LHCN-M2 (cell line): ENCODE measurements at regions not wholly inside any gene's neighbourhood (a gene's known extent, or its start where the extent isn't known, plus 50 kb on each side); places are given as distances from the start of the nearest gene placed in this dataset.
"Not testable (repeated sequence)": the region's sequence is repeated elsewhere in the genome, so short reads cannot be mapped to it uniquely, and the experiment has no call there.

Experiments used
- DNase-seq: peaks from one replicate; pipeline ENCODE4 v3.0.0-alpha.2; 2012; ENCODE audit warnings: low read depth

GRCh38 chr4:111267786-111268185 lies 644.9 kb upstream of the PITX2 start:
- no peak for DNase-seq

- DNase-seq, result peak; percentile 73
These were observed 646.0 kb upstream of the PITX2 start for GRCh38 chr4:111268769-111269414.

DNA sequence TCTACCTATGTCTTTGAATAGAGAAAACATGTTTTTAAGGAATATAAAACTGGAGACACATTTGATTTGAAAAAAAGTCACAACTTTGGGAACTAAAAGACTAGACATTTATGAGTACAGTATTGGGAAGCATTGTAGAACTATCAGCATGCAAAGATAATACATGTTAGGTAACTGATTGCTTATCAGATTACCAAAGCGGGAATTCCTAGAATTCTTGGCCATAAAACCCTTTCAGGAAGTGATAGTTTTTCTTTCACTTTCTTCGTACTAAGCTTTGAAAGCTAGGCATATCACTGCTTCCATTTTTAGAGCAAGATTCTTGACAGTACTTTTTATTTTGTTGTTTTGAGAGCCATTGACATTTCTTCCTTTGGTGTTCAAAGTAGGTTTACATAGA lies 646.6 kb upstream of the PITX2 start:
- DNase-seq, result no peak

GRCh38 chr4:111274060-111274459 lies 651.2 kb upstream of the PITX2 start:
- no peak for DNase-seq

GRCh38 chr4:111274486-111274885 lies 651.6 kb upstream of the PITX2 start:
- DNase-seq, result peak; percentile 16

GRCh38 chr4:111281219-111281618 lies 658.3 kb upstream of the PITX2 start:
- DNase-seq, result no peak

DNA sequence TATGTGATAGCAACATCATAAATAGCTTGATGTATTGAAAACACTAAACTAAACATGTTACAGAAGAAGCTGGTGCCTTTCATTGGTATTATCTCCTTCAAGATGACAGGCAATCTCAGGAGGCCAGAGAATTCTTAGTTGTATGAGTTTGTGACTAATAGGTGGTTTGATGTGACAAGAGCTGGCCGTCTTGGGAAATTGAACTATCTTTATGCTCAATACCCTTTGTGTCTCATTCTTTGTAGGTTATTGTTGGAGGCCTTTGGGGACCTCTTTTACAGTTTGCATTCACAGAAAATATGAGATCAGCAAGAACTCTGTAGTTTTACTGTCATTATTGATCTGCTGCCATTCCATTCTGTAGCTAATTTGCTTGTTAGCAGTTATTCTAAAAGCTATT lies 659.2 kb upstream of the PITX2 start:
- no peak for DNase-seq

DNA sequence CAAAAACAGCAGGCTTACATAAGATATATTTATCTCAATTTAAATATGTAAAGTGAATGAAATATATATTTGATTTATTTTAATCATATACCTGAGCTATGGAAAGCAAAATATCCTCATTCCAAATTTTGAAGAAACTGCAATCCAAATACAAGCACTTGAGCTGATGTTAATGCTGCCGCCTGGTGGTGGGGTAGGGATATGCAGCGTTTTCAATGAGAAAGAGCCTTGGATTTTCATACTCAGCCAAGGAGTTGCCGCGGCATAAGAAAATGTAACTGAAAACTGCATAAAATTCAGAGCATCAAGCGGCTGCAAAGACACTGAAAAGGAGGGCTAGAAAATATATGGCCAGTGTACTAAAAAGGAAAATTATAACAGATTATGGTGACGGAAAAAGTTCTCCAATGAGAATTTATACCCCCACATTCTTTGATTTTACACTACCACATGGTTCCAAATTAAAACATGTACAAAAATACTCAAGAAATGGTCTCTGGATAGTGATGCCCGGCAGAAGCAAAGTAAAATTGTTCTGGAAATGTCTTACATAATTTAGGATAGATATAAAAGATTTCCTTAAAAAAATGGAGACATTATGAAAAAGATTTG lies 660.3 kb upstream of the PITX2 start:
- DNase-seq, result peak; percentile 65

DNA sequence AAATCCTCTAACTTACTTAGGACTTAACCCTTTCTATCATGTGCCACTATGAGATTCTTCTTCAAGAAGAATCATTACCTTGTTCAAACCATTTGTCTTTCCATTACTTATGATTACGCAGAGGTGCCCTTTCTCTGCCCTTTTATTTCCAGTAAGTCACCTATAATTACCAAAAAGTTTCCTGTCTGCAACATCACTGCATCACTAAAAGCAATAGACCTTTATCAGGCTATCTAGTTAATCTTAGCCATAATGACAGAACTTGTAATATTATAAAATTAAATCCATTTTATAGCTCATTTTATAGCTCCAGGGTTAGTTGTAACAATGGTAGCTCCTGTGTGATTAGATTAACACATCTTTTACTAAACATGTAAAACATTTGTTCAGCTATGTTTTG lies 673.6 kb upstream of the PITX2 start:
- DNase-seq, result no peak

- DNase-seq, result no peak
These were observed 680.9 kb upstream of the PITX2 start for GRCh38 chr4:111303806-111304205.

DNA sequence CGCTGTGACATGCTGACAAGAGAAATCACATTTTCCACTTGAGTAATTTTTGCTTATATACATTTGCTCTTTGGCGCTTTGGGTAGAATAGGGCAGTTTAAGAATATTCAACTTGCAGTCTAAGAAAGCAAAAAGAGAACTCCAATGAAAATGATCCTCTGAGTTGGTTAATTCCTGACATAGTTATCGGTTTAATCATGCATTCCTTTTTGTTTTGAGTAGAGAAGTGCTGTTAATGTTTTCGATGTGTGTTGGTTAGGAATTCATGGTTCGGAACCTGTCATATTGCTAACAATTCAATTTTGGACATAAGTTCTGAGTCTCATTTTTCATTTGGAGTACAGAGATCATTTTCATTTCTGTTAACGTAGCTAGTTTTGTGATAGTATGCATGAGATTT lies 700.6 kb upstream of the PITX2 start:
- peak; percentile 90 for DNase-seq

- DNase-seq, result peak; percentile 47
These were observed 701.0 kb upstream of the PITX2 start for GRCh38 chr4:111323916-111324315.

DNA sequence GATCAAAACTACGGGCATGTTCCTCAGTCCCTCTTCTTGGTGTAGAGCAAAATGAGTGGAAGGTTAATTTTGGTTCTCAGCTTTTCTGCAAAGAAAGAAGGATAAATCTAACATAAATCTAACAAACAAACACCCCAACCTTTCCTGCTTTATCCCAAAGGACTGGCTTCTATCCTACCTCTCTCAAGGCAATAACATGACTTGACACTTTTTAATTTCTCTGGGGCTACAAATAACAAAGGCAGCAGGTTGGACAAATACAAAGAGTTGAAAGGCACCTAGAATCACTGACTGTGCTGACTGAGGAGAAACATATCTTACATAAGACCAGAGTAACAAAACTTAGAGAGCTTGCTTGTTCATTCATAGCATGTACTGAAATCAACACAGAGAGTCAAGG lies 703.6 kb upstream of the PITX2 start:
- DNase-seq, result no peak

- DNase-seq, result no peak
These were observed 707.9 kb upstream of the PITX2 start for GRCh38 chr4:111330786-111331185.

DNA sequence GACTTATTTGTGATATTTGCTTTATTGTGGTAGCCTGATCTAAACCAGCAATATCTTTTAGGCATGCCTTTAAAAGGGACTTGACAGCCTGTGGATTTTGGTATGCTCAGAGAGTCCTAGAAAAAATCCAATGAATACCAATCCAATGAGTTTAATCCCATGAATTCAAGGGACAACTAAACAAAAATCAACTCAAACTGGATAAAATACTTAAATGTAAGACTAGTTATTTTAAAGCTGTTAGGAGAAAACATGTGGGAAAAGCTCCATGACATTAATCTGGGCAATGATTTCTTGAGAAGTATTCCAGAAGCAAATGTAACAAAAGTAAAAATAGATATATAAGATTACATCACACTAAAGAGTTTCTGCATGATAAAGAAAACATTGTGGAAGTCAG lies 711.5 kb upstream of the PITX2 start:
- DNase-seq, result no peak

DNA sequence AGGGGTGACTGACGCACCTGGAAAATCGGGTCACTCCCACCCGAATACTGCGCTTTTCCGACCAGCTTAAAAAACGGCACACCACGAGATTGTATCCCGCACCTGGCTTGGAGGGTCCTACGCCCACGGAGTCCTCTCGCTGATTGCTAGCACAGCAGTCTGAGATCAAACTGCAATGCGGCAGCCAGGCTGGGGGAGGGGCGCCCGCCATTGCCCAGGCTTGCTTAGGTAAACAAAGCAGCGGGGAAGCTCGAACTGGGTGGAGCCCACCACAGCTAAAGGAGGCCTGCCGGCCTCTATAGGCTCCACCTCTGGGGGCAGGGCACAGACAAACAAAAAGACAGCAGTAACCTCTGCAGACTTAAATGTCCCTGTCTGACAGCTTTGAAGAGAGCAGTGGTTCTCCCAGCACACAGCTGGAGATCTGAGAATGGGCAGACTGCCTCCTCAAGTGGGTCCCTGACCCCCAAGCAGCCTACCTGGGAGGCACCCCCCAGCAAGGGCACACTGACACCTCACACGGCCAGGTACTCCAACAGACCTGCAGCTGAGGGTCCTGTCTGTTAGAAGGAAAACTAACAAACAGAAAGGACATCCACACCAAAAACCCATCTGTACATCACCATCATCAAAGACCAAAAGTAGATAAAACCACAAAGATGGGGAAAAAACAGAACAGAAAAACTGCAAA lies 714.5 kb upstream of the PITX2 start:
- DNase-seq, result not testable (repeated sequence)

GRCh38 chr4:111359602-111360001 lies 736.7 kb upstream of the PITX2 start:
- no peak for DNase-seq

GRCh38 chr4:111360906-111361305 lies 738.0 kb upstream of the PITX2 start:
- peak; percentile 23 for DNase-seq

DNA sequence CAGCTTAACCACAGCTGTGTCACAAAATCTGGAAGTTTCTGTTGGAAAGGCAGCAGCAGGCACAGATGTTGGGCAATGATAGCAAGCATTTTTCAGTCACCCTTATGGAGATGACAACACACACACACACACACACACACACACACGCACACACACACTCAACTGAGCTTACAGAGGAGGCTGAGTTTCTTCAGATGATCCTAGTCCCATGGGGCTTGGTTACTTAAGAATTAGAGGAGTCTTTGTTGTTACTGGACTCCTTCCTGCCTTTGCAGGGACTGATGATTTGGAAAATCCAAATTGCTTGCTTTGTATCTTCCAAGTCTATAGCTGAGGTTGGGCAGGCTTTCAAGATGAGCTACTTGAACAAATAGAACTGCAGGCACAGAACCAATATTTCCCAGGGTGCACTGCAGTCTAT lies 740.1 kb upstream of the PITX2 start:
- DNase-seq, result peak; percentile 88

DNA sequence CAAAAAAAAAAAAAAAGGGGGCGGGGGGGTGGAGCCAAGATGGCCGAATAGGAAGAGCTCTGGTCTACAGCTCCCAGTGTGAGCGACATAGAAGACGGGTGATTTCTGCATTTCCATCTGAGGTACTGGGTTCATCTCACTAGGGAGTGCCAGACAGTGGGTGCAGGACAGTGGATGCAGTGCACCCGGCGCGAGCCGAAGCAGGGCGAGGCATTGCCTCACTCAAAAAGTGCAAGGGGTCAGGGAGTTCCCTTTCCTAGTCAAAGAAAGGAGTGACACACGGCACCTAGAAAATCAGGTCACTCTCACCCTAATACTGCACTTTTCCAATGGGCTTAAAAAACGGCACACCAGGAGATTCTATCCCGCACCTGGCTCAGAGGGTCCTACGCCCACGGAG lies 755.0 kb upstream of the PITX2 start:
- DNase-seq, result not testable (repeated sequence)

- no peak for DNase-seq
These were observed 756.7 kb upstream of the FAM241A start for GRCh38 chr4:111388561-111388960.

DNA sequence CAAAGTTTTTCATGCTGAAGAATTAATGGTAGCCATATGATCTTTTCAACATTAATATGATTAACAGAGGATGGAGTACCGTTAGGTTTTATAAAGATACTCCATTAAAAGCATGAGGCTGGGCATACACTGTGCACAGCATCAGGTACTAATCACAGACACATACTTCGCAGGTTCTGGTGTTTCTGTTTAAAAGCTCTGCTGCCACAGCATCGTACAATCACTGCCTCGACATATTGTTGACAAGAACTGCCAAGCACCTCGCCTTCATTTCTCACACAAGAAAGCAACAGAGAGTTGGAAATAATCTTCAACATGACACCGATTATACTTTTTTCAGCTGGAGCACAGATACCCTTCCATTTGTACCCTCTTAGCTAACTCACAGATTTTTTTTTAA lies 753.4 kb upstream of the FAM241A start:
- DNase-seq, result no peak

GRCh38 chr4:111393781-111394180 lies 751.5 kb upstream of the FAM241A start:
- no peak for DNase-seq
